ENCODE measurements at regions not wholly inside any gene's neighbourhood (a gene's known extent, or its start where the extent isn't known, plus 50 kb on each side); places are given as distances from the start of the nearest gene placed in this dataset.

GRCh38 chr5:92102313-92102712 lies 719.2 kb upstream of the ARRDC3 start:
- TF ChIP-seq SMC3 (conservative IDR thresholded peaks at IDR 0.05; ENCODE audit: poor library complexity) (no peak), RAD21 (conservative IDR thresholded peaks at IDR 0.05) (no peak), CTCF (IDR thresholded peaks at IDR 0.05; ENCODE audit: poor library complexity, severe bottlenecking) (no peak), MXI1 (conservative IDR thresholded peaks at IDR 0.05; ENCODE audit: poor library complexity, severe bottlenecking) (no peak), EP300 (conservative IDR thresholded peaks at IDR 0.05; ENCODE audit: poor library complexity, severe bottlenecking) (no peak), POLR2AphosphoS5 (IDR thresholded peaks at IDR 0.05) (no peak), TAF1 (IDR thresholded peaks at IDR 0.05; ENCODE audit: low read depth) (no peak), EZH2 (IDR thresholded peaks at IDR 0.05; ENCODE audit: borderline replicate concordance, insufficient read depth, low read length, poor library complexity, severe bottlenecking) (no peak), REST (IDR thresholded peaks at IDR 0.05; ENCODE audit: borderline replicate concordance) (no peak)
- no peaks in the 10 kb centered on the region for H3K27me3 ChIP-seq (ENCODE audit: insufficient read depth, low read depth, low read length)
- no peak overlapping the region for H3K4me2 ChIP-seq (ENCODE audit: low read length)
- H3K79me2 ChIP-seq (replicated peaks; ENCODE audit: insufficient read depth, low read length): no peaks in the 10 kb centered on the region
- no peaks in the 10 kb centered on the region for H3K9me3 ChIP-seq (ENCODE audit: low read length)
- no peak overlapping the region for H3K27ac ChIP-seq (ENCODE audit: low read length)
- H3K36me3 ChIP-seq (ENCODE audit: insufficient read depth, low read length): no peaks in the 10 kb centered on the region
- H3K9ac ChIP-seq (ENCODE audit: low read length): no peak overlapping the region
- H2AFZ ChIP-seq (ENCODE audit: low read depth, low read length): no peak overlapping the region
- no peaks in the 10 kb centered on the region for H4K20me1 ChIP-seq (ENCODE audit: insufficient read depth)
- H3K9me2 ChIP-seq (ENCODE audit: insufficient read depth, low read length): no peaks in the 10 kb centered on the region
- H3K4me3 ChIP-seq (ENCODE audit: low read length): no peak overlapping the region
- H3F3A ChIP-seq (ENCODE audit: insufficient read depth, low read length, poor library complexity, severe bottlenecking): no peaks in the 10 kb centered on the region

GRCh38 chr5:92092239-92092638 lies 709.1 kb upstream of the ARRDC3 start:
- H4K20me1 ChIP-seq (ENCODE audit: insufficient read depth): no peaks in the 10 kb centered on the region
- H2AFZ ChIP-seq (ENCODE audit: low read depth, low read length): no peak overlapping the region
- no peaks in the 10 kb centered on the region for H3K36me3 ChIP-seq (ENCODE audit: insufficient read depth, low read length)
- H3K27ac ChIP-seq (ENCODE audit: low read length): peak overlapping the region; percentile 69
- H3K4me3 ChIP-seq (ENCODE audit: low read length): peak overlapping the region; percentile 22
- H3F3A ChIP-seq (ENCODE audit: insufficient read depth, low read length, poor library complexity, severe bottlenecking): no peaks in the 10 kb centered on the region
- no peaks in the 10 kb centered on the region for H3K9me3 ChIP-seq (ENCODE audit: low read length)
- H3K9ac ChIP-seq (ENCODE audit: low read length): peak overlapping the region; percentile 11
- H3K9me2 ChIP-seq (ENCODE audit: insufficient read depth, low read length): no peaks in the 10 kb centered on the region
- peak overlapping the region; percentile 21 for H3K4me2 ChIP-seq (ENCODE audit: low read length)
- H3K79me2 ChIP-seq (replicated peaks; ENCODE audit: insufficient read depth, low read length): no peaks in the 10 kb centered on the region
- peak; percentile 79 for TF ChIP-seq POLR2AphosphoS5 (IDR thresholded peaks at IDR 0.05)
- no peak for TF ChIP-seq SMC3 (conservative IDR thresholded peaks at IDR 0.05; ENCODE audit: poor library complexity)
- no peak for TF ChIP-seq TAF1 (IDR thresholded peaks at IDR 0.05; ENCODE audit: low read depth)
- peak; percentile 58 for TF ChIP-seq REST (IDR thresholded peaks at IDR 0.05; ENCODE audit: borderline replicate concordance)
- no peak for TF ChIP-seq MXI1 (conservative IDR thresholded peaks at IDR 0.05; ENCODE audit: poor library complexity, severe bottlenecking)
- TF ChIP-seq EZH2 (IDR thresholded peaks at IDR 0.05; ENCODE audit: borderline replicate concordance, insufficient read depth, low read length, poor library complexity, severe bottlenecking): no peak
- TF ChIP-seq RAD21 (conservative IDR thresholded peaks at IDR 0.05): no peak
- TF ChIP-seq CTCF (IDR thresholded peaks at IDR 0.05; ENCODE audit: poor library complexity, severe bottlenecking): no peak
- TF ChIP-seq EP300 (conservative IDR thresholded peaks at IDR 0.05; ENCODE audit: poor library complexity, severe bottlenecking): peak; percentile 96
- H3K27me3 ChIP-seq (ENCODE audit: insufficient read depth, low read depth, low read length): no peaks in the 10 kb centered on the region
